GM19239 (cell line): ENCODE measurements at regions not wholly inside any gene's neighbourhood (a gene's known extent, or its start where the extent isn't known, plus 50 kb on each side); places are given as distances from the start of the nearest gene placed in this dataset.
A peak's percentile ranks its signal among the peaks of the same experiment; 100 is the strongest.

ENCODE experiments used
- DNase-seq: peaks from one replicate; pipeline ENCODE4 v3.0.0; 2011; ENCODE audit warnings: low spot score; ENCODE audit not compliant: insufficient read length
- FAIRE-seq: peaks from 2 replicates; lab custom pipeline; 2011; peaks lifted over from hg19 to GRCh38; lab: Jason Lieb, UNC

- no peak for DNase-seq
- FAIRE-seq, result peak; percentile 37
These were observed 109.8 kb upstream of the NMUR2 start for GRCh38 chr5:152514827-152515397.

GRCh38 chr5:152523964-152524363 is 118.9 kb upstream of the NMUR2 start:
- DNase-seq (no peak), FAIRE-seq (no peak)

- DNase-seq, result no peak
- peak; percentile 82 for FAIRE-seq
These were observed 122.4 kb upstream of the NMUR2 start for GRCh38 chr5:152527358-152528052.

- no peak for FAIRE-seq
These were observed 124.4 kb upstream of the NMUR2 start for GRCh38 chr5:152529440-152529839.

GRCh38 chr5:152532714-152533113 is 127.6 kb upstream of the NMUR2 start:
- peak; percentile 28 for FAIRE-seq
- no peak for DNase-seq

More at GRCh38 chr5:152529440-152529839, 124.4 kb upstream of the NMUR2 start:
- DNase-seq, result no peak

- no peak for DNase-seq
- FAIRE-seq, result no peak
These were observed 129.6 kb upstream of the NMUR2 start for GRCh38 chr5:152534641-152535040.

GRCh38 chr5:152542741-152543140 is 137.7 kb upstream of the NMUR2 start:
- DNase-seq (no peak), FAIRE-seq (no peak)

- no peak for FAIRE-seq
- no peak for DNase-seq
These were observed 141.4 kb upstream of the NMUR2 start for GRCh38 chr5:152546493-152546892.

GRCh38 chr5:152547202-152547601 is 142.1 kb upstream of the NMUR2 start:
- FAIRE-seq (no peak), DNase-seq (no peak)

GRCh38 chr5:152549709-152550108 is 144.6 kb upstream of the NMUR2 start:
- FAIRE-seq (no peak), DNase-seq (no peak)

- no peak for DNase-seq
- no peak for FAIRE-seq
These were observed 146.0 kb upstream of the NMUR2 start for GRCh38 chr5:152551061-152551460.

- DNase-seq, result no peak
- FAIRE-seq, result no peak
These were observed 151.7 kb upstream of the NMUR2 start for GRCh38 chr5:152556784-152557183.

GRCh38 chr5:152560512-152561137 is 155.5 kb upstream of the NMUR2 start:
- DNase-seq (peak; percentile 12), FAIRE-seq (peak; percentile 28)

- no peak for FAIRE-seq
- no peak for DNase-seq
These were observed 162.9 kb upstream of the NMUR2 start for GRCh38 chr5:152568016-152568415.

- no peak for FAIRE-seq
- no peak for DNase-seq
These were observed 167.7 kb upstream of the NMUR2 start for GRCh38 chr5:152572812-152573211.

- DNase-seq (no peak), FAIRE-seq (no peak)
These were observed 179.0 kb upstream of the NMUR2 start for GRCh38 chr5:152584103-152584502.

GRCh38 chr5:152592416-152592815 is 187.3 kb upstream of the NMUR2 start:
- no peak for FAIRE-seq
- DNase-seq, result no peak

GRCh38 chr5:152593388-152593787 is 188.3 kb upstream of the NMUR2 start:
- FAIRE-seq, result no peak
- no peak for DNase-seq

- DNase-seq (no peak), FAIRE-seq (no peak)
These were observed 190.3 kb upstream of the NMUR2 start for GRCh38 chr5:152595405-152595804.

GRCh38 chr5:152599096-152599495 is 194.0 kb upstream of the NMUR2 start:
- FAIRE-seq (no peak), DNase-seq (no peak)
